AG08395 (cell line): ENCODE measurements at regions not wholly inside any gene's neighbourhood (a gene's known extent, or its start where the extent isn't known, plus 50 kb on each side); places are given as distances from the start of the nearest gene placed in this dataset.
A peak's percentile ranks its signal among the peaks of the same experiment; 100 is the strongest.
"Not testable (repeated sequence)": the region's sequence is repeated elsewhere in the genome, so short reads cannot be mapped to it uniquely, and the experiment has no call there.

Source experiments
- DNase-seq: peaks from one replicate; pipeline ENCODE4 v3.0.0; 2012; ENCODE audit warnings: mixed read lengths, low spot score

DNA sequence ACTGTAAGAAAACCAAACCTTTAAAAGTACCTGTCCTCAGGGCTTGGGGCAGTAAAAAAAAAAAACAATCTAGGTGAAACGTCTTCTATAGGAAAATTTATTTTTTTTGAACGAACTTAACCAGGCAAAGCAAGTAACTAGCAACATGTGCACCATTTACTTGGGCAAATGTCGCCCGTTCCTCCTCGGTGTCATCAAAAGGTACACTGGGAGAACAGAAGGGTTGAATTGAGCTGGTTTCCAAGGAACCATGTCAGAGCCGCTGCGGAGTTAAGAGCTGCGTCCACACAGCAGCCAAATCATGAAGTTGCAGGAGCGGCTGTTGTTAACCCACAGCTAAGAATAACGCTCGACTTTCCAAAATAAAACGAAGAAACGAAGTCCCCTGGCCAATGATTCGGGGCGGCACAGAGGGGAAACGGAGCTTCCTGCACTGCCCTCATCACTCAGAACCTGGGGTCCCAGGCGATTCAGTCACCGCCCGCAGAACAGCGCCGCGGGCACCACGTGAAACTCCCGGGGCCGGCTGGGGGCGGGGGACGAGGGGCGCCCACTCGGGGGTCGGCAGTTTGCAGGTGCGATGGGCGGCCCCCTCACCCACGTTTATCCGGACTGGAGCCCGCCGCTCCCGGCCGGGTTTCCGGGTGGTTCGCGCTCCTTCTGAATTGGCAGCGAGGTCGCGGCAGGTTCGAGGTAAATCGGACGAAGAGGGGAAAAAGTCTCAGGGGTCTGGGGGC is 53.6 kb upstream of the PLGLB1 start:
- not testable (repeated sequence) for DNase-seq

GRCh38 chr2:87075791-87076252 is 54.2 kb upstream of the PLGLB1 start:
- DNase-seq = not testable (repeated sequence)

GRCh38 chr2:87076253-87077123 is 54.8 kb upstream of the PLGLB1 start:
- DNase-seq = peak; percentile 50

- DNase-seq = not testable (repeated sequence)
These were observed 55.4 kb upstream of the PLGLB1 start for GRCh38 chr2:87077124-87077446.

DNA sequence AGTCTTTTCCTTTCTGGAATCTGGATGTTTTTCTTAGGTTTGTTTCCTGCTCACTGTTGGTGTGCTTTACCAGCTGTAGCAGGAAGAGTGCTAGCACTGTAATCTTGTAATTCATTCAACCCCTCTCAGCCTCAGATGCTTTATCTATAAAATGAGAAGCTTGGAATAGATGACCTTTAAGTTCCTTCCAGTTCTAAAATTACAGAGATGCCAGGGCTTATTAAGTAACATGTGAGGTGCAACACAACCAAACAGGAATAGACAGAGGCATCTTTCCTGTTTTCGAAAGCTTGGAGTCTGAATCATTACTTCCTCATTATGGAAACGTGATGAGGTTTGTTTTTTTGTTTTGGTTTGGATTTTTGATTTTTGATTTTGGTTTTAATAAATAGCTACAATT is 60.1 kb upstream of the PLGLB1 start:
- DNase-seq = not testable (repeated sequence)

DNA sequence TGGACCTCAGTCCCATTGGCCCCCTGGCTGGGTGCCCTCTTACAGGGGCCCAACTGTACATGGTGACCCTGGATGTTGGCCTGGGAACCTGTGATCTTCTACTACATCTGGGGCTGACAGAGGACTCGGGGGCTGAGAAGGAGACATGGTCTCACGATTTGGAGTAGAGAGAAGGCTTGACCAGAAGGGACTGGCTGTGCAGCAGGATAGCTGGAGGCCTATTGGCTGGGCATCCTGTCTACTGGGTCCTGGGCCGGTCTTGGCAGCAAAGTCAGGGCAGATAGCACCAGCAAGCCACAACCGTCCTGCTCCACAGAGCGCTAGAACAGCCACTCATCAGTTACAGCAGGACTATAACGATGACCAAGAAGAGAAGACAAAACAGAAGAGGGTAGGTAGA is 66.4 kb upstream of the PLGLB1 start:
- not testable (repeated sequence) for DNase-seq

DNA sequence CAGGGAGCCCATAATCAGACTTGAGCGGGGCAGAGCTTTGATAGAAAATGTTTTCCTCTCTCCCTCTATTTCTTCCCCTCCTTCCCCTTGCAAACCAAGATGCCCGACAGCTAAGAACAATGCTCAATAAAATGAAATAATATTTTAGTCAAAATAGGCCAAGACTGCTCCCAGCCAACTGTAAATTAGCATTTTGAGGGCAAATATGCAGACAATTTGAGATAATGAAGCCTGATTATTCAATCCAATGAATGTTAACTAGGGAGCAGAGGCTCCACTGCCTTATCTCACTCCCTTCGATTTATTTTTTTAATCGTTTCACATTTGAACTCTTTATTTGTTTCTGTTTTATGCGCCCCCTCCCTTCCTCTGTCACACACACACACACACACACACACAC is 67.8 kb upstream of the PLGLB1 start:
- not testable (repeated sequence) for DNase-seq

- not testable (repeated sequence) for DNase-seq
These were observed 71.6 kb upstream of the PLGLB1 start for GRCh38 chr2:87093252-87093651.

DNA sequence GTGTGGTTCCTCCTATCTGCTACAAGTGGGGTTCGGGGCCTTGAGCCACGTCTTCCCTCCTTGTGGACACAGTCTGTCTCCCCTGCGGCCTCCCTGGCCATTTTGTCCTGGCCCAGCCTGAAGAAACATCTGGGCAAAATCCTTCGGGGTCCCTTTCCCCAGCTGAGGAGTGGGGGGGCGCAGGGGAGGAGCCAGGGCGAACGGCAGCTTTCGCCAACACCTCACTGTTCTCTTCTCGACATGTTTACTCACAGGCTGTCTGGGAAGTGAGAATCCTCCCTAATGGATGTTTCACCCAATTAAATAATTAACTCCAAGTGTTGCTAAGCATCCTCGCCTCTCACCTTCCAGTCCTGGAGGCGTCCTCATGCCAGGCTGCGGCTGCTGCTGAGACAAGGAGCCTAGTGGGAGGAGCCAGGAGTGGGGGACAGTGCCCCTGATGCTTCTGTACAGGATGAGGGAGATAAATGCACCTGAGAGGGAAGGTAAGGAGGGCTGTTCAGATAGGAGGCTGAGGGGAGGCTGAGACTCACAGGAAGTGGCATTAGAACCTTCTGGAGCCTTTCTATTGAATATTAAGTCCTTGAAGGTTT is 72.4 kb upstream of the PLGLB1 start:
- not testable (repeated sequence) for DNase-seq

DNA sequence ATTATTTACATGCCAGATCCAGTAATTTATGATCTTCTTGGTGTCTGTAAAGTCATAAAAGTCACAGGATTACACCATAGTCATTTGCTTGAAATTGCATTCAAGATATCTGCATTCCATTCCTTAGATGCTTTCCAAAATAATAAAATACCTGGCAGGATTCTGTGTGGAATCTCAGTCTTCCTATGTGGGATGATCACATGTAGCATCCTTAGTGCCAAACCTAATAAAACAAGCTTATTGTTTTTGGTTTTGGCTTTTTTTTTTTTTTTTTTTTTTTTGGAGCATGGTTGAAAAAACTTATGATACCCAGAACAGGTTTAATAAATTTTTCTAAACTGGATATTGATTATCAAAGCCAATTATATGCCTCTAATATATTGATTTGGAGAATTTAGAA is 74.2 kb upstream of the PLGLB1 start:
- not testable (repeated sequence) for DNase-seq

DNA sequence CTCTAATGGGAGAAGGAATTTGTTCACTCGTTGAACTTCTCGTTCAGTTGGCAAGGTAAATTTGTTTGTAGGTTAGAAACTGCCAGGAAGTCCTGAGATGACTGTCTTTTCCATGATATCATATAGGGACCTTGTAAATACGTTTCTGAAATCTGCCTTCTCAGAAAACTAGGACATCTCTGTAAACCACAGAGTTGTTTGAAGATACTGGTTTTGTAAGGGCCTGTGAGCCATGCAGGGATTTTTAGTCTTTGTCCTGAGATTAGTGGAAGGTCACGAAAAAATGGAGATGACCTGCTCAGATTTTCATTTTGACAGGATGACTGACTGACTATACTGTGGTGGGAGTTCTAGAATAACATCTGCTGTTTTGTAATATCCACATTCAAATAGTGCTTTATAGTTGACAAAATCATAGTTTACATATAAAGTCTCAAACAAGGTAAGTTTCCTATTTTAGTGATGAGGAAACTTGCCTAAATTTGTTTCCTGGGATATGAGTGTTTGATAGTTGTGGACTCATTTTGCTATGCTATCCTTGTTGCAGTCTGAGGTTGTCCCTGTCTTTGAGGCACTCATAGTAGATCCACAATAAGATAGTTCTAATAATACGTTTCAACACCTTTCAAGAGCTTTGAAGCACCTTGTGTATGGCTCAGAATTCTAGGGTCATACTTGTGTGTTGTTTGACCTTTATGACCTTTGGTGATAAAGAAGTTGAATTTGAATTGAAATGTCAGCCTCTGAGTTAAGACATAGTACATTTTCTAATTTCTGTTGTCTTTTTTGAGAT is 107.3 kb upstream of the PLGLB1 start:
- DNase-seq = not testable (repeated sequence)

DNA sequence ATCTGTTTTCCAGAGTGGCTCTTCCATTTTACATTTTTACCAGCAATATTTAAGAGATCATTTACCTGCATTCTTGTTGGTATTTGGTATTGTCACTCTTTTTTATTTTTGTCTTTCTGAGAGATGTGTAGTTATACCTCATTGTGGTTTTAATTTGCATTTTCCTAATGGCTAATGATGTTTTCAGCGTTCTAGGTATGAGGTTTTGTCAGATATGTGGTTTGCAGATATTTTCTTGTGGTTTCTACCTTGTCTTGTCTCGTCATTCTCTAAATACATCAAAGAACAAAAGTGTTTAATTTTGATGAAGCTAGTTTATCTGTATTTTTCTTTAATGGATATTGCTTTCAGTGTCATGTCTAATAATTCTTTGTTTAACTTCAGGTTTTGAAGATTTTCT is 110.9 kb upstream of the PLGLB1 start:
- not testable (repeated sequence) for DNase-seq

DNA sequence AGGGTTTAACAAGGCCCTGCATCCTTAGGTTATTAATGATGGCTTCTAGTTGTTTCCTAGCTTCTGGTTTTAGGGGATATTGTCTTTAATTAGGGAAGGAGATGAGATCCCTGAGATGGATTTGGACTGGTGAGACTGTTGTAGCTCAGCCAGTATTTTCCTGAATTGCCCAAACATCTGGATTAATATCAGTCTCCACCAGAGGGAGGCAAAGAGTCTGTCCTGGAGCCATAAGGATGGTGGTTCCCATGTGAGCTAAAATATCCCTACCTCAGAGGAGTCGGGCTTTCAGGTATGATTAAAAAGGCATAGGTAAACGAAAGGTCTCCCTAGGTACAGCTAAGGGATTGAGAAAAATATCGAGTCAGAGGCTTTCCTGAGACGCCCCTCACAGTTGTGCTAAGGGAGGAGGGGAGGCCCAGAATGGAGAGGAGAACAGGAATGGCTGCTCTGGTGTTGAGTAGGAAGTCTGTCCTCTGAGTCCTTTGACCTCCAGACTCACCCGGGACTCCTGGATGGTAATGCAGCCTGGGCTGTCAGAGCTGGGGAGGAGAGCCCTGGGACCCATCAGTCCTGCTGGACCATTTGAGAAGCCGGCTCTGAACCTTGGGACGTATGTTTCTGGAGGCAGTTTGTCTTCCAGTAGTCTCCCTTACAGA is 130.3 kb upstream of the PLGLB1 start:
- DNase-seq = not testable (repeated sequence)

DNA sequence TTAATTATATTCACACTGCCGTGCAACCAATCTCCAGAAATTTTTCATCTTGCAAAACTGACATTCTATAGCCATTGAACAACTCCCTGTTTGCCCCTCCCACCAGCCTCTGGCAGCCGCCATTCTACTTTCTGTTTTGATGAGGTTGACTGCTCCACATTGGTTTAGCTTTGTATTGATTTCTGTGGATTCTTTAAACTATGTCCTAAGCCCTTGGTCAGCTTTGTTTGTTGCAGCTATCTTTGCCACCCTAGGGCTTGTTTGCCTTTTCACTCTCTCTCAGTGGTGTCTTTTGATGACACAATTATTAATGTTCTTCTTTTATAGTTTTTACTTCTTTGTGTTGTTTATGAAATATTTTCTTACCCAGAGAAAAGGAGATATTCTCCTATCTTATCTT is 152.8 kb upstream of the PLGLB1 start:
- not testable (repeated sequence) for DNase-seq

DNA sequence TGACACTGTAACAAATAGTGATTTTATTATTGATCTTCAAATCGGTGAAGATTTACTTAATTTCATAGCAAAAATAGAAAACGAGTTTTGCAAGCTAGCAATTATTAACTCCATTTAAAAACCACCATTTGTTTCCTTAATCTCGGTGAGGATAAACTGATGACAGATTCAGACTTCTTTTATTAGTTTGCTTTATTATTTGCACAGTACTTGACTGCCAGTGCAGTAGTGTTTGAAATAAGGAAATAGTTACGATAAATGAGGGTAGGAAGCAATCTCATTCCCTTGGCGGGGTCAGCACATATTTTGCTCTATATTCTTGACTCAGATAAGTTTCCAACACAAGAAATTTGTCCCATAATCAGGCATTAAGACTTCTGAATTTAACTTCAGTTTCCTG is 161.7 kb upstream of the PLGLB1 start:
- DNase-seq = not testable (repeated sequence)

DNA sequence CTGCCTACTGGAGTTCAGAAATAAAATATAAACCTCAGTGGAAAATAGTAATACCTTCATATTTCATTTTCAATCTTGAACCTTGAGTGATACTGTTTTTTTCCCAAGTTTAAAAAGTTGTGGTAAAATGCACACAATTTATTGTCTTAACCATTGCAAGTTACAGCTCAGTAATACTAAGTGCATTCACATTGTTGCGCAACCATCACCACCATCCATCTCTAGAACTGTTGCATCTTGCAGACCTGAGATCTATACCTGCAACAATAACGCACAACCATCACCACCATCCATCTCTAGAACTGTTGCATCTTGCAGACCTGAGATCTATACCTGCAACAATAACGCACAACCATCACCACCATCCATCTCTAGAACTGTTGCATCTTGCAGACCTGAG is 162.6 kb upstream of the PLGLB1 start:
- not testable (repeated sequence) for DNase-seq

DNA sequence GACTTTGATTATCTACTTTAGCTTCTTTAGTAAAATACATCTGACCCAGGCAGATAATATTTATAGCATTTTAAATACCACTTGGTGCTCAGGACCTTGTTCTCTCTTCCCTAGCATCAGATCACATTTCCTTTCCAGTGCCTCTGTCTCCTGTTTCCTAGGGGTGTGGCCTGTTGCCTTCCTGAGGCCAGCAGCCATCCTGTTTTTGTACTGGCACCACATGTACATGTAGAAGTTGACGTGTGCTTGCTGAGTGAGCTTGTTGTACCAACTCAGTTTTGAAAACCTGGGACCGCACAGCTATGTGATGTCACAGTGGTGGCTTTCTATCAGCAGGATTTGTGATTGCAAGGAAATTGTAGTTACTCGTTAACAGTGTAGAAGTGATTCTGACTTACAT is 167.6 kb upstream of the PLGLB1 start:
- DNase-seq = not testable (repeated sequence)

DNA sequence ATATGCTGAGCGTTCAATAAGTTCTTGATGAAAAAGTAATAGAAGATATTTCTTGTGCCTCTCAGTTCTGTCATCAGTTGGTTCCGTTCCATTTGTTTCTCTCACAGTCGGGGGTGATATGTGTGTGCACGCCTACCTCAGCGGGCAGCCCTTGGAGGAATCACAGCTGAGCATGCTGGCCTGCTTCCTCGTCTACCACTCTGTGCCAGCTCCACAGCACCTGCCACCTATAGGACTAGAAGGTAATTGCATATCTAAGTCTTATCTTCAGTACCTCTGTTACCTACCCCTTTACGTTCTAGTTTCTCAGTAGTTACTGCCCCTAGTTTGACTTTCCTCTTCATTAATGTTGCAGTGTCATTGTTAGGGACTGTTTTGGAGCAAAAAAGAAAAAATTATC is 171.7 kb upstream of the PLGLB1 start:
- not testable (repeated sequence) for DNase-seq

DNA sequence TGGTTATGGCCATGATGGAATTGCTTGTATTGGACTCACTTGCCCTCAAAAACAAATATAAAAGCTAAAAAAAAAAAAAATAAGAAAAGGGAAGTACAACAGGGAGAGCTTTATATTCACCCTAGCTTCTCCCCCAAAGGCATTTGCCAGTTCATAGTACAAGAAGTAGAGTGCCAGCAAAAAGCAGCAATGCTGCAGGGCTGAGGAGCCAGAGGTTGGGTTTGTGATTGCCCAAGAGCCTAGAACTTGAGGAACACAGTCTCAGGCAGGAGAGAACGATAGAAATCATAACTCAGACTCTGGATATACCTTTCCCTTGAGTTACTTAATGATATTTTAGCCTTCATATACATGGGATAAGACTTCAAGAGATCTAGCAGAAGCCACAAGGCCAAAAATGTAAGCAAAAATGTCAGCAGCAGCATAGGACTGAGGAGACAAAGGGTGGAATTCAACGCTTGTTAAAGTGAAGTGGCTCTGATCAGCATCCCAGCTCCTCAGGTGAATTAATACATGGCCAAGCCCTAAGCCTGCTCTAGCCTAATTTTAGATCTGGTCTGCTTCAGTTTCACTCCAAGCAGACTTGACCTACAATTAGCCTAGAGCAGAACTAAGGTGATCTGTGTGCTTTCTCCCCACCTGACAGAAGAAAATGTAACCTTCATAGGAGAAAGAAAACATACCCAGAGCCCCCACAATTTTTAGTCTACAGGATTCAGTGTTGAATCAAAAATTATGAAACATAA is 172.8 kb upstream of the PLGLB1 start:
- DNase-seq = not testable (repeated sequence)

- not testable (repeated sequence) for DNase-seq
These were observed 175.2 kb upstream of the PLGLB1 start for GRCh38 chr2:87196720-87197388.
